ENCODE measurements at regions not wholly inside any gene's neighbourhood (a gene's known extent, or its start where the extent isn't known, plus 50 kb on each side); places are given as distances from the start of the nearest gene placed in this dataset.

DNA sequence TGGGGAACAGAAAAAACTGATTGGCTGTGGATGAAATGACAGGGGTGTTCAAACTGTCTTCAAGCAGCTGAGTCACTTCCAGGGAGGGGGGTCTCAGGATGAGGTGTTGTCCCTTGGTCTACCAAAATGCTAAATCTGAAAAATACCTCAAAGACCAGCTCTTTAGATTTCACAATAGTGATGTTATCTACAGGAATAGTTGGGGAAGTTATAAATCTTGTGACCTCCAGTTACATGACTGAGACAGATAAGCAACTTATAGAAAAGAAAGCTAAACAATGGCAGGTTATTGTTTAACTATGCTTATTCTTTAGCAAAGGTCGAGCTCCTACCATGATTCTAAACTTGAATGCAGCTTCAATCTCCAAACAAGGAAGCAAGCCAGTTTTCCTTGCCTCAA lies 125.4 kb downstream of the SYT10 start:
- TF ChIP-seq POLR2A (IDR thresholded peaks at IDR 0.05), result no peak
- TF ChIP-seq, protein P1, sequence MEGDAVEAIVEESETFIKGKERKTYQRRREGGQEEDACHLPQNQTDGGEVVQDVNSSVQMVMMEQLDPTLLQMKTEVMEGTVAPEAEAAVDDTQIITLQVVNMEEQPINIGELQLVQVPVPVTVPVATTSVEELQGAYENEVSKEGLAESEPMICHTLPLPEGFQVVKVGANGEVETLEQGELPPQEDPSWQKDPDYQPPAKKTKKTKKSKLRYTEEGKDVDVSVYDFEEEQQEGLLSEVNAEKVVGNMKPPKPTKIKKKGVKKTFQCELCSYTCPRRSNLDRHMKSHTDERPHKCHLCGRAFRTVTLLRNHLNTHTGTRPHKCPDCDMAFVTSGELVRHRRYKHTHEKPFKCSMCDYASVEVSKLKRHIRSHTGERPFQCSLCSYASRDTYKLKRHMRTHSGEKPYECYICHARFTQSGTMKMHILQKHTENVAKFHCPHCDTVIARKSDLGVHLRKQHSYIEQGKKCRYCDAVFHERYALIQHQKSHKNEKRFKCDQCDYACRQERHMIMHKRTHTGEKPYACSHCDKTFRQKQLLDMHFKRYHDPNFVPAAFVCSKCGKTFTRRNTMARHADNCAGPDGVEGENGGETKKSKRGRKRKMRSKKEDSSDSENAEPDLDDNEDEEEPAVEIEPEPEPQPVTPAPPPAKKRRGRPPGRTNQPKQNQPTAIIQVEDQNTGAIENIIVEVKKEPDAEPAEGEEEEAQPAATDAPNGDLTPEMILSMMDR (IDR thresholded peaks at IDR 0.05), result no peak
